Gastroesophageal sphincter (tissue), 4 donors: ENCODE measurements at regions not wholly inside any gene's neighbourhood (a gene's known extent, or its start where the extent isn't known, plus 50 kb on each side); places are given as distances from the start of the nearest gene placed in this dataset.

ENCODE experiments used
- ATAC-seq: fragments of 150-250 bp; one replicate; pipeline ENCODE4 v1.9.1; 2016; ENCODE audit warnings: mild to moderate bottlenecking, moderate library complexity
- H3K27ac ChIP-seq, 4 donors: fragments of 200-600 bp; sonication (generic) in 3 of 4; 1 replicate in 3 of 4; 2 replicates in 1 of 4; pipeline ENCODE4 v1.5.1; 2016 to 2019
- H3K27me3 ChIP-seq: fragments of 200-600 bp; sonication (generic); one replicate; pipeline ENCODE4 v1.5.1; 2019
- H3K36me3 ChIP-seq, 2 donors: fragments of 200-600 bp; sonication (generic); one replicate each; pipeline ENCODE4 v1.5.1; 2019; ENCODE audit warnings: control low read depth in 1 of 2
- H3K4me1 ChIP-seq, 3 donors: fragments of 200-600 bp; sonication (generic); 1 replicate in 2 of 3; 2 replicates in 1 of 3; pipeline ENCODE4 v1.5.1; 2016 to 2019; ENCODE audit warnings: control low read depth in 2 of 3
- H3K4me3 ChIP-seq, 2 donors: fragments of 200-600 bp; sonication (generic); one replicate each; pipeline ENCODE4 v1.5.1; 2019; ENCODE audit warnings: mild to moderate bottlenecking in 1 of 2, moderate library complexity in 1 of 2
- H3K9me3 ChIP-seq, 3 donors: fragments of 200-600 bp; sonication (generic); one replicate each; pipeline ENCODE4 v1.5.1; 2017 to 2019; ENCODE audit warnings: control low read depth in 2 of 3
- CTCF ChIP-seq, 4 experiments: fragments of 200-600 bp in 2 of 4; fragments of 450-650 bp in 2 of 4; sonication (generic) in 1 of 4; IDR thresholded peaks; one replicate each; pipeline ENCODE4 v1.5.1; 2017 to 2019; ENCODE audit warnings: antibody characterized with exemption in 4 of 4, mild to moderate bottlenecking in 2 of 4, moderate library complexity in 2 of 4
- EP300 ChIP-seq: sonication (generic); formaldehyde crosslinking; IDR thresholded peaks from one replicate; pipeline ENCODE4 v1.6.1; 2017; ENCODE audit warnings: antibody characterized with exemption, mild to moderate bottlenecking
- POLR2A ChIP-seq, 2 donors: fragments of 450-650 bp; IDR thresholded peaks; one replicate each; pipeline ENCODE4 v1.6.1; 2017; ENCODE audit warnings: antibody characterized with exemption in 2 of 2, mild to moderate bottlenecking in 2 of 2, moderate library complexity in 1 of 2
- POLR2AphosphoS5 ChIP-seq: sonication (generic); formaldehyde crosslinking; IDR thresholded peaks from one replicate; pipeline ENCODE4 v1.6.1; 2017; ENCODE audit warnings: antibody characterized with exemption
- WGBS, 2 donors: methylation state at CpG; one replicate each; pipeline ENCODE4 v1.1.5; 2018; ENCODE audit warnings: low coverage in 1 of 2; 5-methylcytosine and 5-hydroxymethylcytosine counted together

GRCh38 chr7:119421657-119422056 is 851.3 kb upstream of the KCND2 start:
- no peaks in the 10 kb centered on the region for H3K36me3 ChIP-seq
- no peak for ATAC-seq
- no peaks in the 10 kb centered on the region for H3K9me3 ChIP-seq
- no peak for TF ChIP-seq CTCF (IDR thresholded peaks at IDR 0.05)
- TF ChIP-seq EP300 = no peak
- TF ChIP-seq POLR2AphosphoS5 = no peak
- TF ChIP-seq POLR2A (IDR thresholded peaks at IDR 0.05) = no peak
- 67 to 100% methylated on average over 1 of the region's 1 CpG for WGBS, 2 donors
- H3K4me1 ChIP-seq = no peaks in the 10 kb centered on the region
- H3K4me3 ChIP-seq = no peak overlapping the region
- H3K27me3 ChIP-seq = no peaks in the 10 kb centered on the region
- no peak overlapping the region for H3K27ac ChIP-seq

- Histone ChIP-seq H3K27me3 (no peaks in the 10 kb centered on the region), H3K4me3 (no peak overlapping the region), H3K27ac (no peak overlapping the region), H3K4me1 (no peaks in the 10 kb centered on the region), H3K9me3 (no peaks in the 10 kb centered on the region), H3K36me3 (no peaks in the 10 kb centered on the region)
- TF ChIP-seq CTCF (IDR thresholded peaks at IDR 0.05) (no peak), POLR2AphosphoS5 (no peak), POLR2A (IDR thresholded peaks at IDR 0.05) (no peak), EP300 (no peak)
- 66 to 71% methylated on average over 2 of the region's 2 CpGs for WGBS, 2 donors
- ATAC-seq = no peak
Observed at GRCh38 chr7:119436882-119437281, 836.1 kb upstream of the KCND2 start.

DNA sequence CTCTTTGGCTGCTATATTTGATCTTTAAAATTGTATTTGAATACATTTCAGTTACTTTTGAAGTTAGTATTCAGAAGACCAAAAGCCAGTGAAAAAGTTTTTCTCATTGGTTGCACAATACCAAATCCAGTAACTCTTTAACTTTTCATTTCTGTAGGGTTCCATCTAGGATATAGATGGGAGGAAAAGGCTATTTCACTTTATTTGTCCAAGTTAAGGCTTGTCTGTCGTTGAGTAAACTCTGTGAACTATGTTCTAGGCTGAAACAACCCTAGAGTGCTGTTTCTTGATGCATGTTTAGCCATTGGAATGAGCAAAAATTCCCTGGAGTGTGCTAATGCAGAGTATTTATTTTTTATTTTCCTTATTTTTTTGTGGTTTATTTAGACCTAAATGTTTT is 834.7 kb upstream of the KCND2 start:
- 7 to 27% methylated on average over 1 of the region's 1 CpG for WGBS, 2 donors
- H3K27me3 ChIP-seq = no peaks in the 10 kb centered on the region
- no peaks in the 10 kb centered on the region for H3K9me3 ChIP-seq
- H3K4me3 ChIP-seq = no peak overlapping the region
- TF ChIP-seq CTCF (IDR thresholded peaks at IDR 0.05) (no peak), EP300 (no peak), POLR2A (IDR thresholded peaks at IDR 0.05) (no peak), POLR2AphosphoS5 (no peak)
- no peaks in the 10 kb centered on the region for H3K4me1 ChIP-seq
- H3K27ac ChIP-seq = no peak overlapping the region
- ATAC-seq = no peak
- H3K36me3 ChIP-seq = no peaks in the 10 kb centered on the region

- Histone ChIP-seq H3K4me1 (no peaks in the 10 kb centered on the region), H3K9me3 (no peaks in the 10 kb centered on the region), H3K27ac (no peak overlapping the region), H3K27me3 (no peaks in the 10 kb centered on the region), H3K4me3 (no peak overlapping the region), H3K36me3 (no peaks in the 10 kb centered on the region)
- TF ChIP-seq EP300 = no peak
- TF ChIP-seq POLR2AphosphoS5 = no peak
- TF ChIP-seq CTCF (IDR thresholded peaks at IDR 0.05) = no peak
- TF ChIP-seq POLR2A (IDR thresholded peaks at IDR 0.05) = no peak
- 73 to 78% methylated on average over 4 of the region's 4 CpGs for WGBS, 2 donors
- ATAC-seq = no peak
Observed at GRCh38 chr7:119439192-119439591, 833.8 kb upstream of the KCND2 start.

DNA sequence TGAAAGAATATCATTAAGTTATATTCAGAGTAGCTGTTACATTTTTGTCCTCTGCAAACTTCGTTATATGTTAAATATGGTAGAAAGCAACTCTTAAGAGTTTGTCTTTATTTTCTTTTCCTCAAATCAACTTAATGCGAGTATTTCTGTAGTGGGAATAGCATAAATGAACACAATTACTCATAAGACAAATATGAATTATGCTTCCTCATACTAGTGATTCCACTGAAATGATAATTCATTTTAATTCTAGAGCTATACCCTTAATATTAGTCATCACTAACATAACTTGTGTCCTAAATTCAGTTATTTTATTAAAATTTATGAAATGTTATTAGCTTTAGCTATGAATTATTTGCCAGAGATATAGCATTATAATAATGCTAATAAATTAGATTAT is 820.6 kb upstream of the KCND2 start:
- ATAC-seq = no peak
- Histone ChIP-seq H3K27ac (no peak overlapping the region), H3K4me3 (no peak overlapping the region), H3K27me3 (no peaks in the 10 kb centered on the region), H3K9me3 (no peaks in the 10 kb centered on the region), H3K4me1 (no peaks in the 10 kb centered on the region), H3K36me3 (no peaks in the 10 kb centered on the region)
- TF ChIP-seq POLR2A (IDR thresholded peaks at IDR 0.05) = no peak
- TF ChIP-seq CTCF (IDR thresholded peaks at IDR 0.05) = no peak
- TF ChIP-seq EP300 = no peak
- TF ChIP-seq POLR2AphosphoS5 = no peak
- 76 to 77% methylated on average over 2 of the region's 2 CpGs for WGBS, 2 donors
